Tibial nerve (tissue), 4 donors: ENCODE measurements at regions not wholly inside any gene's neighbourhood (a gene's known extent, or its start where the extent isn't known, plus 50 kb on each side); places are given as distances from the start of the nearest gene placed in this dataset.

Source experiments
- CTCF ChIP-seq, 5 experiments: fragments of 200-600 bp in 3 of 5; fragments of 450-650 bp in 2 of 5; sonication (generic) in 3 of 5; IDR thresholded peaks; one replicate each; pipeline ENCODE4 v1.5.1; 2016 to 2019; ENCODE audit warnings: antibody characterized with exemption in 5 of 5, mild to moderate bottlenecking in 3 of 5, moderate library complexity in 2 of 5
- EP300 ChIP-seq, 2 donors: sonication (generic); formaldehyde crosslinking; IDR thresholded peaks; one replicate each; pipeline ENCODE4 v1.6.1; 2017; ENCODE audit warnings: antibody characterized with exemption in 2 of 2, mild to moderate bottlenecking in 1 of 2
- POLR2A ChIP-seq, 2 donors: fragments of 450-650 bp; IDR thresholded peaks; one replicate each; pipeline ENCODE4 v1.6.1; 2017; ENCODE audit warnings: antibody characterized with exemption in 2 of 2, mild to moderate bottlenecking in 2 of 2, moderate library complexity in 2 of 2

GRCh38 chr17:15026088-15026487 is 239.0 kb downstream of the PMP22 start:
- TF ChIP-seq CTCF (IDR thresholded peaks at IDR 0.05) (no peak), POLR2A (IDR thresholded peaks at IDR 0.05) (no peak), EP300 (IDR thresholded peaks at IDR 0.05) (no peak)
